Activated T-cell treated with anti-CD3 and anti-CD28 coated beads for 4 hours (primary cell): ENCODE measurements at regions not wholly inside any gene's neighbourhood (a gene's known extent, or its start where the extent isn't known, plus 50 kb on each side); places are given as distances from the start of the nearest gene placed in this dataset.

Source experiments
- DNase-seq: peaks from one replicate; pipeline ENCODE4 v3.0.0-alpha.2; 2020

DNA sequence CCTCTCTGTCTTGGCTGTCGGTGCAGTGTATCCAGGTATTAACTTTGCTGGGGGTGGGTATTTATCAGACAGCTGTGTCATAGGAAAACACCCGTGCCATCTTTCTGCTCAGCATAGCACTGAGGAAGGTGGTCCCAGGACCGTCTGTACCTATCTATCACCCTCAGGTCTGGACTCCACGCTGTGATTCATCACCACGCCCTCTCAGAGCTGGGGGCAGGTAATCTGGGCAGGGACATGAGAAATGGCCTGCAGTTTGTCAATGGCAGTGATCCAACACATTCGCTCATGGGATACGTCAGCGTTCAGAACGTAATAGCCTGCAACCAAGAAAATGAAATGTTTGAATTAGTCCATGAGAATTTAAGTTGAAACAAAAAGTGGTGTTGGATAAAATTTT, 151.6 kb upstream of the MAP1B start:
- no peak for DNase-seq

GRCh38 chr5:71957292-71957898, 149.9 kb upstream of the MAP1B start:
- no peak for DNase-seq

DNA sequence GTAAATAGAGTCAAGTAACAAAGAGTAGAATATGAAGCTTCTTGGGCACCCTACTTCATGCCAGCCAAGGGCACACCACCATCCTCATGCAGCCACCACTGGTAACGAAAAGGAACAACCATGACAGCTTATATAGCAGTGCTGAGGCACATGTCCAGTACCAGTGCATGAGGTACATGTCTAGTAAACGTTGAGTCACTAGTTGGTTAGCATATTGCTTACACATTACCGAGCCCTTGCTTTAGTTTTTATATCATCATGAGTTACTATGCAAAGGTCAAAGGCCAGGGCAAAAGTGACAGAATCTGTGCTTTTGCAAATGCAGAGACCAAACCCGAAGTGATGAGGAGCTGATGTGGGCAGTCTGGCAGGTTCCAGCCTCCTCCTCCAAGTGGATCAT, 147.1 kb upstream of the MAP1B start:
- DNase-seq, result no peak

GRCh38 chr5:71961786-71962185, 145.5 kb upstream of the MAP1B start:
- DNase-seq, result no peak

DNA sequence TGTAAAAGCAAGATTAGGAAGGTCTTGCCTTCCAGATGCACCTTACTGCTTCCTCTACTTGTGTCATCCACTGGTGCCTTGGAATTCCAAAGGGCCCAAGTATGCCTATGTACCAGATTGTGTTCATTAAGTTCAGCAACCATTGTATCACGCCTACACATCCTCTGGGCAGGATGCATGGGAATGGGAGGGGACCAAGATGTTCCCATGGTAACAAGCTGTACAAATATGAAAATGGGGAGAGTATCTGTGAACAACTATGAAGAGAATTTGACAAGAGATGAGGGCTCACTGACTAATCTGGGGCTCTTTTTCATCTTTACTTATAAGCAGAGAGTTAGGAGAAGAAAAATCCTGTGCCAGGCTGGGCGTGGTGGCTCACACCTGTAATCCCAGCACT, 137.8 kb upstream of the MAP1B start:
- no peak for DNase-seq

GRCh38 chr5:71971862-71972261, 135.4 kb upstream of the MAP1B start:
- DNase-seq, result no peak

GRCh38 chr5:71972777-71973473, 134.3 kb upstream of the MAP1B start:
- DNase-seq, result no peak

DNA sequence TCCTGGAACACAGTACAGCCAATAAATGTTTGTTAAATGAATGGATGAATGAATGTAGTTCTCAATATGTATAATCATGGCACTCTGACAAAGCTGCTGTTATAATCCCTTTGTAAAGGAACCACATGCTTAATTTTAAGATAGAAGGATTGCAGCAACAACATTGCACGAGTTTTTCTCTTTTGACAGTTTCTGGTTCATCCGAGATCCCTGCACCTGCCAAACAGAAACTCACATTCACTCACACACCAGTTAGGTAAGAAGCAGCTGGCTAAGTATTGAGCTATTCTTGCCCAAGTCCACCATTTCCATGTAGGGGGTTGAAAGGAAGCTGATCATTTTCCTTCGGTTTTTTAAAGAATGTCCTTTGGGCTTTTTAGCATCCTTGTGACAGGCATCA, 133.7 kb upstream of the MAP1B start:
- no peak for DNase-seq

DNA sequence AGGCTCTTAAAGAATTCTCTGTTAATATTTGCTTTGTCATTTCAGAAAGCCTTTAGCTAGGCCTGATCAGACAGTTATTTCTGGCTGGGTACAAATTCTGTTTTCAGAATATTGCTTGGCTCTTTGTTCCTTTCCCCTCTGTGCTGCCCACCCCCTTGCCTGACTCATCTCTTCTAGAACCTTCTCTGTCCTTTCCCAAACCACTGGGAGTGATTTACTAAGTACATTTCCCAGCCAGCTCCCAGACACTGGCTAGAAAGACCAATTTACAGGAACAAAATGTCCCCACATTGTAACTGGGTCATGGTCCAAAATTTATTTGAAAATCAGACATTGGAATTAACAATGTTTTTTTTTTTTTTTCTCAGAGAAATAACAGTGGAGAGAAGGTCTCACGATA, 133.1 kb upstream of the MAP1B start:
- no peak for DNase-seq

- DNase-seq, result no peak
Measured at GRCh38 chr5:71974622-71975021, 132.7 kb upstream of the MAP1B start.

GRCh38 chr5:71976449-71976848, 130.8 kb upstream of the MAP1B start:
- no peak for DNase-seq

DNA sequence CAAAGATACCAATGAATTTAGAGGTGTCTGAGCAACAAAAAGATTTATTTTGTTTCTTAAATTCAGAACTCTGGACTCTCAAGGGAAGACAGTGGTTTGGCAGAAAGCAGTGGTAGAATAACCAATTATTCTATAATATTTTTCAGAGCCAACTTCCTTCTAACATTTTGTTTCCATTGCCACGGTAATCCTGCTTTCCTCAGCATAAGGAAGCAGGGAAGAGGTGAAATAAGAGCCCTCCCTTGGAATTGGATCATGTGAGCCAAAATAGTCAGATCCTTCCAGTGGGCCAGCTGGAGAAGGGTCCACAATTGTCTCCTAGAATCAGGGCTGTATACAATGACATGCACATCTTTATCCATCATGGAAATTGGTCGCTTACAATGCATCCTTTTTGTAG, 130.0 kb upstream of the MAP1B start:
- DNase-seq, result no peak

DNA sequence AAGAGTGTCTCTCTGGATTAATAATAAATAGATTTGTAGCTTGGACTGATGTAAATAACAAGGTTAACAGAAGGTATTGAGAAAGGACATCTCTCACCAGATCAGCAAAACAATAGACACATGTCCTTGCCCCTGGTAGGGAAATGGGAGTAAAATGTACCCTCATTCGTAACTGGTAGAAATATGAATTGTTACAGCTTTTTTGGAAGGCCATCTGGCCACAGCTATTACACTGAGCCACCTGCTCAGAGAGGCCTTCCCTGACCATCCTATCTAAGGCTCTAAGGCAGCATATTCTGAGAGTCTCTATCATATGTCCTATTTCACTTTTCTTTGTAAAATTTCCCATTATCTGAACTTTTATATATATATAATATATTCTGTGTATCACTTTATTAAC, 129.1 kb upstream of the MAP1B start:
- no peak for DNase-seq

DNA sequence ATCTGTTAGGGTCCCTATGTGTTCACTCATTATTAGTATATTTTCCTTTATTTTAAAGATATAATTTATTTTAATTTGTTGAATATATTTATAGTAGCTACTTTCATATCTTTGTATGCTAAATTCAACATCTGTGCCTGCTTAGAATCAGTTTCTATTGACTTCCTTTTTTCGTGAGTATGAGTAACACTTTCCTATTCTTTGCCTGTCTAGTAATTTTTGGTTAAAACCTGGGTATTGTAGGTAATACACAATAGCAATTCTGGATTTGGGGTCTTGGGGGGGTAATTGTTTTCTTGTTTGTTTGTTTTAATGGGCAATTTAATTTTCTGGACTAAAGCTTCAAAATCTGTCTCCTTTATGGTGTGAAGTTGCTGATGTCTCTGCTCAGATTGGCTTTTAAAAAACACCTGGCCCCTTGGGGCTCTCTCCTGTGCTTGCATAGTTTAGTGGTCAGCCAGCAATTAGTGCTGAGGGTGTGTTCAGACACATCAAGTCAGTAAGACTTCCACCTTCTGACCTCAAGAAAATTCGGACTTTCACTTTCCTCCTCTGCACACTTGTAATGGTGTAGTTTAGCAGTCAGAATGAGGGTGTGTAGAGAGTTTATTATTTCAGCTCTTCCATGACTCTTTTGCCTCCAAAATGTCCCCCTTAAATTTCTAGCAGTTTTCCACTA, 124.4 kb upstream of the MAP1B start:
- no peak for DNase-seq

GRCh38 chr5:71986101-71986500, 121.2 kb upstream of the MAP1B start:
- DNase-seq, result no peak

- DNase-seq, result no peak
Measured at GRCh38 chr5:71988808-71989207, 118.5 kb upstream of the MAP1B start.

DNA sequence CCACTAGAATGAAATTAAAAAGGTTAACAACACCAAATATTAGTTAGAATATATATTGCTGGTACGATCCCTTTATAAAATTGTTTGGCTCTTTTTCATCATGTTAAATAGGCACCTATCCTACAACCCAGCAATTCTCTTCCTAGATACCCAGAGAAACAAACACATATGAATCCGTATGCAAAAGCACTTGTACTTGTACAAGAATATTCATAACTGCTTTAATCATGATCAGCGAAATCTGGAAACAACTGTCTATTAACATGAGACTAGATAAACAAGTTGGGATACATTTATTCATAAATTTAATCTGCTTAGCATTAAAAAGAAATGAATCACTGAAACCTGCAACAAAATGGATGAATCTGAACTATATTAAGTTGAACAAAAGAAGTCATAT, 113.7 kb upstream of the MAP1B start:
- no peak for DNase-seq

DNA sequence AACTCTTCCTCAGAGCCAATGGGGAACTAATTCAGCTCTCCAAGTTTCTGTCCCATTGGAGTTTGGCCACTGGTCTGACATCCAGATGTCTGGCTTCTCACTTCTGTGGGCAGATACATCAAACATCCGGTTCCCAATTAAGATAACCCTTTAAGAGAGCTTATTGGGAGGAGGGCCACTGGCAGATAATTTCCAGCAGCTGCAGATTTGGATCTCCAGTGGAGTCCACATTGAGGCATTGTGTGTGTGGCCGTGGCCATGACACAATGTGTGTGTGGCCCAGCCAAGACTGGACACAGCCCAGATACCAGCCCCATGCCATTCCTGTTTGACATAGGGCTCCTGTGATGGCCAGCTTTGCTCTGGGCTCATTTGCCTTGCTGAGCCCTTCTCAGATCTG, 110.5 kb upstream of the MAP1B start:
- no peak for DNase-seq

GRCh38 chr5:71998746-71999145, 108.5 kb upstream of the MAP1B start:
- no peak for DNase-seq

DNA sequence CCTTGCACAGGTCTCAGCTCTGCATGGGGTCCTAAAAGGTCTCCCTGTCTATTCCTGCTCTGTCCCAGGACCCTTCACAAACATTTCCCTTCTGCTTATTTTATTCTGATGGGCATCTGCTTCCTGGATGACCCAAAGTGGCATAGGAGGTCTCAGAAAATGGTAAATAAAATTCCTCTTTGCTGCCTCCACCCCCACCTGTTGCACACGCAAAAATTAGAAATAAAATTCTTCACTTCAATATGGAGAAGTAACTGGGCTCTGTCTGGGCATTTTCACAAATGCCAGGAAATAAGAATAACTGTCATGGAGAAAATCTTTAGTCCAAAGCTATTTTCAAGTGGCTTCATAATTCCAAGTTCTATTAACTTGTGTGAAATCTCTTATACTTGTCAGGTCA, 106.6 kb upstream of the MAP1B start:
- no peak for DNase-seq

DNA sequence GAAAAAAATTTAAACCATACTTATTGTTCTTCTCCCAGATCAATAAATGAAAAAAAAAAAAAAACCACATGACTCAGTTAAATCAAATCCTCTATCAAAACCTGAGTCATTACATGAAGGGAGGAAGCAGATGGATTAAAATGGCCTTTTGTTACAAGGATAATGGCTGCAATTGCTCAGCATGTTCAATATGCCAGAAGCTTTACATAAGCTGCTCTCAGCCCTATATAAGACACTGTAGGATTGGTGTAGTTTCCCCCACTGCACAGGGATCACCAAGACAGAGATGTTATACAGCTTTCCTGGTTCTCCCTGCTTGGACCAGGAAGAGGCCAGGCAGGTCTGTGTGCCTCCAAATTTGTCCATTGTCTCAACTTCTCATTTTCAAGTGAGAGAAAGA, 101.6 kb upstream of the MAP1B start:
- no peak for DNase-seq

- DNase-seq, result no peak
Measured at GRCh38 chr5:72006361-72006760, 100.9 kb upstream of the MAP1B start.

- DNase-seq, result no peak
Measured at GRCh38 chr5:72007336-72008111, 99.8 kb upstream of the MAP1B start.

DNA sequence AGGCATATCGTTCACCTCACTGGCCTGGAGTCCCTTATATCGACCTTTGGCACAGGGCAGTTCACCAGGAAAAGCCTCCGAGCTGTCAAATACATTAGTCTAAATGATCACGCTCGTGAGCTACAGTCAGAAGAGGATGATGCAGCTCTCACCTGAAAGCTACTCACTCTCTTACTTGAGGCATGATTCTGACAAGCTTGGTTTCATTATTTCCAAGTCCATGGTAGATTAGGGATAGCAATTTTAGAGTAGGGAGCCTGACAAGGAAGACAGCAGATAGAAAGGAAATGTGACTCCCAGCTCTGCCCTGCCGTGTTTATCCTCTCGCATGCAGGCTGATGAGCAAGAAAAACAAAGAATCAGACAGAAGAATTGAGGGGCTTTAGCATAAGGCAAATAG, 98.0 kb upstream of the MAP1B start:
- DNase-seq, result no peak
